Spleen (tissue), 7 donors: ENCODE measurements at regions not wholly inside any gene's neighbourhood (a gene's known extent, or its start where the extent isn't known, plus 50 kb on each side); places are given as distances from the start of the nearest gene placed in this dataset.

Experiments used
- CTCF ChIP-seq, 11 experiments: fragments of 200-600 bp in 7 of 11; fragments of 450-650 bp in 4 of 11; sonication (generic) in 4 of 11; IDR thresholded peaks in 8 of 11; conservative IDR thresholded peaks in 3 of 11; 1 replicate in 7 of 11; 2 replicates in 4 of 11; pipeline versions ENCODE4 v1.4.0 to v1.8.0; 2016 to 2021; ENCODE audit warnings: antibody characterized with exemption in 11 of 11, inconsistent platforms in 4 of 11, mild to moderate bottlenecking in 1 of 11
- POLR2A ChIP-seq, 3 donors: fragments of 450-650 bp; IDR thresholded peaks; one replicate each; pipeline ENCODE4 v1.5.1; 2017; ENCODE audit warnings: antibody characterized with exemption in 3 of 3, mild to moderate bottlenecking in 1 of 3
- POLR2AphosphoS5 ChIP-seq, 3 donors: sonication (generic); formaldehyde crosslinking; IDR thresholded peaks; one replicate each; pipeline ENCODE4 v1.5.1; 2017; ENCODE audit warnings: antibody characterized with exemption in 3 of 3
- donor health status: DM: no; HTN: no; CAD: no; lungs with moderate emphysema.
- donor health status: DM: no; HTN: no; CAD: no.
- donor health status: DM: no; HTN: no; CAD: no.

- no peak for TF ChIP-seq CTCF (IDR thresholded peaks at IDR 0.05 in 8 of 11, conservative IDR thresholded peaks at IDR 0.05 in 3 of 11)
- TF ChIP-seq POLR2AphosphoS5 (IDR thresholded peaks at IDR 0.05): no peak
- no peak for TF ChIP-seq POLR2A (IDR thresholded peaks at IDR 0.05)
Observed at GRCh38 chr15:37682304-37682703, 252.1 kb upstream of the TMCO5A start.
